Prostate gland (tissue), 2 donors: ENCODE measurements at regions not wholly inside any gene's neighbourhood (a gene's known extent, or its start where the extent isn't known, plus 50 kb on each side); places are given as distances from the start of the nearest gene placed in this dataset.

Source experiments
- DNase-seq: peaks from one replicate; pipeline ENCODE4 v3.0.0-alpha.2; 2019; ENCODE audit warnings: low spot score
- H3K27ac ChIP-seq, 2 donors: fragments of 200-600 bp; sonication (generic); 2 replicates each; pipeline ENCODE4 v1.5.1; 2017 to 2019
- H3K27me3 ChIP-seq: fragments of 200-600 bp; sonication (generic); replicated peaks from 2 replicates; pipeline ENCODE4 v1.5.1; 2019; ENCODE audit not compliant: insufficient read depth
- H3K36me3 ChIP-seq, 2 donors: fragments of 200-600 bp; sonication (generic); 1 replicate in 1 of 2; 2 replicates in 1 of 2; pipeline versions ENCODE4 v1.5.1 to v1.8.1; 2017 to 2019
- H3K4me1 ChIP-seq: fragments of 200-600 bp; sonication (generic); replicated peaks from 2 replicates; pipeline ENCODE4 v1.5.1; 2019
- H3K4me3 ChIP-seq, 2 donors: fragments of 200-600 bp; sonication (generic); 2 replicates each; pipeline ENCODE4 v1.5.1; 2017 to 2019
- H3K9me3 ChIP-seq: fragments of 200-600 bp; sonication (generic); 2 replicates; pipeline ENCODE4 v1.5.1; 2017
- CTCF ChIP-seq, 4 experiments: fragments of 200-600 bp in 2 of 4; fragments of 450-650 bp in 2 of 4; sonication (generic) in 2 of 4; IDR thresholded peaks; 1 replicate in 3 of 4; 2 replicates in 1 of 4; pipeline ENCODE4 v1.5.1; 2016 to 2019; ENCODE audit warnings: antibody characterized with exemption in 4 of 4, mild to moderate bottlenecking in 2 of 4, moderate library complexity in 2 of 4
- POLR2A ChIP-seq: fragments of 450-650 bp; IDR thresholded peaks from one replicate; pipeline ENCODE4 v1.6.1; 2016; ENCODE audit warnings: antibody characterized with exemption, mild to moderate bottlenecking
- POLR2AphosphoS5 ChIP-seq: sonication (generic); formaldehyde crosslinking; IDR thresholded peaks from one replicate; pipeline ENCODE4 v1.6.1; 2017; ENCODE audit warnings: antibody characterized with exemption
- WGBS: methylation state at CpG from one replicate; pipeline ENCODE4 v1.1.5; 2018; 5-methylcytosine and 5-hydroxymethylcytosine counted together
- intact Hi-C: fragments of 100-400 bp; cut with DNase I; formaldehyde crosslinking; loops from one replicate; pipeline ENCODE4 v1.14.2; 2022

- Histone ChIP-seq H3K27me3 (no peaks in the 10 kb centered on the region), H3K36me3 (no peaks in the 10 kb centered on the region), H3K4me1 (no peaks in the 10 kb centered on the region), H3K27ac (no peak overlapping the region), H3K9me3 (no peaks in the 10 kb centered on the region), H3K4me3 (no peak overlapping the region)
- WGBS: 77% methylated on average over 2 of the region's 2 CpGs
- intact Hi-C loops: no loop called here
- no peak for TF ChIP-seq POLR2A
- TF ChIP-seq CTCF (IDR thresholded peaks at IDR 0.05): no peak
- no peak for TF ChIP-seq POLR2AphosphoS5
- no peak for DNase-seq
These were observed 315.2 kb downstream of the PSAT1 start for GRCh38 chr9:78612091-78612490.

- WGBS: 87% methylated on average over 3 of the region's 3 CpGs
- H3K4me1 ChIP-seq: no peaks in the 10 kb centered on the region
- intact Hi-C loops: no loop called here
- H3K4me3 ChIP-seq: no peak overlapping the region
- no peak for DNase-seq
- TF ChIP-seq POLR2AphosphoS5: no peak
- H3K36me3 ChIP-seq: no peaks in the 10 kb centered on the region
- H3K9me3 ChIP-seq: no peaks in the 10 kb centered on the region
- no peak overlapping the region for H3K27ac ChIP-seq
- H3K27me3 ChIP-seq: no peaks in the 10 kb centered on the region
These were observed 316.1 kb downstream of the PSAT1 start for GRCh38 chr9:78613006-78613405.

- Histone ChIP-seq H3K4me1 (no peaks in the 10 kb centered on the region), H3K9me3 (no peaks in the 10 kb centered on the region), H3K27ac (no peak overlapping the region), H3K4me3 (no peak overlapping the region), H3K27me3 (no peaks in the 10 kb centered on the region), H3K36me3 (no peaks in the 10 kb centered on the region)
- intact Hi-C loops: no loop called here
- WGBS: 90% methylated on average over 3 of the region's 3 CpGs
- no peak for DNase-seq
- TF ChIP-seq CTCF (IDR thresholded peaks at IDR 0.05) (no peak), POLR2A (no peak), POLR2AphosphoS5 (no peak)
These were observed 318.0 kb downstream of the PSAT1 start for GRCh38 chr9:78614892-78615291.

GRCh38 chr9:78615372-78615771 is 318.4 kb downstream of the PSAT1 start:
- H3K4me3 ChIP-seq: no peak overlapping the region
- intact Hi-C loops: no loop called here
- DNase-seq: no peak
- no peaks in the 10 kb centered on the region for H3K36me3 ChIP-seq
- H3K27ac ChIP-seq: no peak overlapping the region
- no peaks in the 10 kb centered on the region for H3K9me3 ChIP-seq
- H3K27me3 ChIP-seq: no peaks in the 10 kb centered on the region
- 87% methylated on average over 5 of the region's 5 CpGs for WGBS
- no peak for TF ChIP-seq POLR2A
- no peak for TF ChIP-seq POLR2AphosphoS5
- no peak for TF ChIP-seq CTCF (IDR thresholded peaks at IDR 0.05)
- no peaks in the 10 kb centered on the region for H3K4me1 ChIP-seq

GRCh38 chr9:78618735-78619134 is 321.8 kb downstream of the PSAT1 start:
- no peak for DNase-seq
- no peak for TF ChIP-seq CTCF (IDR thresholded peaks at IDR 0.05)
- no peak for TF ChIP-seq POLR2AphosphoS5
- no peak for TF ChIP-seq POLR2A
- intact Hi-C loops: no loop called here
- no peaks in the 10 kb centered on the region for H3K9me3 ChIP-seq
- WGBS: 58% methylated on average over 2 of the region's 2 CpGs
- no peaks in the 10 kb centered on the region for H3K27me3 ChIP-seq
- H3K4me1 ChIP-seq: no peaks in the 10 kb centered on the region
- H3K27ac ChIP-seq: no peak overlapping the region
- no peaks in the 10 kb centered on the region for H3K36me3 ChIP-seq
- no peak overlapping the region for H3K4me3 ChIP-seq
